H54 (cell line): ENCODE measurements at regions not wholly inside any gene's neighbourhood (a gene's known extent, or its start where the extent isn't known, plus 50 kb on each side); places are given as distances from the start of the nearest gene placed in this dataset.

Source experiments
- DNase-seq: peaks from one replicate; pipeline ENCODE4 v3.0.0; 2011; ENCODE audit warnings: low spot score, mixed read lengths; ENCODE audit not compliant: insufficient read length
- FAIRE-seq: peaks from 3 replicates; lab custom pipeline; 2011; peaks lifted over from hg19 to GRCh38; lab: Jason Lieb, UNC
- POLR2A ChIP-seq: IDR thresholded peaks from 2 replicates; pipeline ENCODE4 v1.6.1; 2011; ENCODE audit warnings: low read depth, mild to moderate bottlenecking, low read length

GRCh38 chr3:13133471-13133981 is 60.3 kb upstream of the IQSEC1 start:
- TF ChIP-seq POLR2A: no peak
- no peak for DNase-seq
- FAIRE-seq: no peak

- FAIRE-seq (no peak), DNase-seq (no peak)
- TF ChIP-seq POLR2A: no peak
Observed at GRCh38 chr3:13132731-13133410, 59.6 kb upstream of the IQSEC1 start.

GRCh38 chr3:13132281-13132680 is 59.1 kb upstream of the IQSEC1 start:
- no peak for FAIRE-seq
- no peak for TF ChIP-seq POLR2A
- no peak for DNase-seq

- FAIRE-seq (no peak), DNase-seq (no peak)
- TF ChIP-seq POLR2A: no peak
Observed at GRCh38 chr3:13130464-13131193, 57.4 kb upstream of the IQSEC1 start.

- TF ChIP-seq POLR2A: no peak
- DNase-seq (no peak), FAIRE-seq (no peak)
Observed at GRCh38 chr3:13125092-13126015, 52.1 kb upstream of the IQSEC1 start.

DNA sequence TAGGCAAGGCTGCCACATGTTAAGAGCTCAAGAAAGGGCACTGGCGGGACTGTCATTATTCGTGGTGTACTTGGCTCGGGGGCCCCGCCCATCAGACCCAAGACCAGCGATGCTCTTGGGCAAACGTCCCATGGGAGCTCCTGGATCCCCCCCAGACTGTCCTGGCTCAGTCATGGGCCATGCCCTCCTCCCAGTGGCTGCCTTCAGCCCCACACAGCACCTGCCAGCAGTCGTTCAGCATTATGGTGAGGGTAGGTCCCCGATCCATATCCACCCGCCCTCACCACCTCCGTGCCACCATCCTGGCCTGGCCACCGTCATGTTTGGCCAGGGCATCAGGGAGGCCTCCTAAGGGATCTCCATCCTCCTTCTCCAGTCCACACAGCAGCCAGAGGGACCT is 51.4 kb upstream of the IQSEC1 start:
- FAIRE-seq (no peak), DNase-seq (no peak)
- TF ChIP-seq POLR2A: no peak

DNA sequence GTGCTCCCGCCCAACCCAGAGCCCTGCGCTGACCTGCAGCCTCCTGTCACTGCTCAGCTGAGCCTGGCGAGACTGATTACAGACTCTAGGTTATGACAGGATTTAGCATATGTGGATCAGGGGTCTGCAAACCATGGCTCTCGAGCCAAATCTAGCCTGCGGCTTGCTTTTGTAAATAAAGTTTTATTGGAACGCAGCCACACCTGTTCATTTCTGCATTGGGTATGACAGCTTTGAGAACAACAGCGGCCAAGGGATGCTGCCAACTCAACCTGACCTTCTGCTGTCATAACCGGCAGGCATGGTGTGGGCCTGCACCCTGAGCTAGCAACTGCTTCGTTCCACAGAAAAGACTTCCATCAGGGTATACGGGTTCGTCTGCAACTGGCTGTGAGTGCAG is 50.5 kb upstream of the IQSEC1 start:
- no peak for FAIRE-seq
- no peak for TF ChIP-seq POLR2A
- no peak for DNase-seq

GRCh38 chr3:13123013-13123654 is 49.9 kb upstream of the IQSEC1 start:
- TF ChIP-seq POLR2A: no peak
- no peak for DNase-seq
- FAIRE-seq: no peak
